CD4-positive, alpha-beta T cell treated with Interferon alpha-2 for 1 hour (primary cell): ENCODE measurements at regions not wholly inside any gene's neighbourhood (a gene's known extent, or its start where the extent isn't known, plus 50 kb on each side); places are given as distances from the start of the nearest gene placed in this dataset.
"Not testable (repeated sequence)": the region's sequence is repeated elsewhere in the genome, so short reads cannot be mapped to it uniquely, and the experiment has no call there.

ENCODE experiments used
- DNase-seq, 2 donors: peaks; one replicate each; pipeline ENCODE4 v3.0.0-alpha.2; 2020 to 2022

DNA sequence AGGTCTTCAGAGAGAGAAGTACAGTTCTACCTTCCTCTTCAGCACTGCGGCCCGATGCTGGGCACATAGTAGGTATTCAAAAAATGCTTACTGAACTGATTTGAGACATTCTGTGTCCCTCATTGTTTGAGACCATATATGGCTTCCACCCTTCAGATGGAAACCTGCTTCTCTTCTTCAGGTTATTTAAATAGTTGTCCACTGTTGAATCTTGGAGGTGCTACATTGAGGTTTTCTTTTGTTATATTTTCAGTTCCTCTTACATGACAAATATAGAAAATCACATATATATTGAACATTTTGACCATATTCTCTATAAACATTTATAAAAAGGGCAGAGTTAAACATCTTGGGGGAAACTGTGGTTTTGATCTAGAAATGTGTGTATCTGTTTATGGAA is 200.2 kb upstream of the LRRC3B start:
- DNase-seq: no peak

DNA sequence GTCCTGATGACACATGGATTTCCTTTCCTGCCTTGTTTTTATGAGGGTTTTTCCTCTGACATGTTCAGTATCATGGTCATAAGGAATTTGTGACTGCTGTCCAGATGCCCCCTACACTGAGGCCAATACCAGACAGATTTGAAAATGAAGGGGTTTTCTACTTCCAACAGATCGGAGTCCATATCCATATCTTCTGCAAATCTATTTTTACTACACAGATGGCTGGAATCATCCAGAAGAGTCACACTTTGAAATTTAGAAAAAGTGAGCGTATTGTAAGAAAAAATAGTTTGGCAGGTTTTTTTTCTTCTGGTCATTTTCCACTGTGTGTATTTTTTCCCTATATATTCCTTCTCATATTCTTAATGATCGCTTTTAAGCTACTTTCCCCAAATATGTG is 197.5 kb upstream of the LRRC3B start:
- no peak for DNase-seq

DNA sequence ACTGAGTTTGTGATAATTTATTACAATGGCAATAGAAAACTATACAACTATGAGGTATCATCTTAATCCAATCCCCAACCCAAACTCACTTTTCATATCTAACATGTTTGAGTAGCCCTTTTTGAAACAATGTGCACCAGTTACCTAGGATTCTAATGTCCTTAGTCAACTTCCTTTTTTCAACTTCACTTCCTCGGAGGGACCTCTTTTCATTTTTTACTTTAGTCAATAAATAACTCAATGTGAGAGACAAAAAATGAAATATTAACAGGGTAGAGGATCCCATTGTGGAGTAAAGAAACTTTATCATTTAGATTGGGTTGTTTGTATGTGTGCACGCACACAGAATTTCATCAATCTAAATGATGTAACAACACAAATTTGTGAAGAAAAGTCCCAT is 193.6 kb upstream of the LRRC3B start:
- DNase-seq: no peak

DNA sequence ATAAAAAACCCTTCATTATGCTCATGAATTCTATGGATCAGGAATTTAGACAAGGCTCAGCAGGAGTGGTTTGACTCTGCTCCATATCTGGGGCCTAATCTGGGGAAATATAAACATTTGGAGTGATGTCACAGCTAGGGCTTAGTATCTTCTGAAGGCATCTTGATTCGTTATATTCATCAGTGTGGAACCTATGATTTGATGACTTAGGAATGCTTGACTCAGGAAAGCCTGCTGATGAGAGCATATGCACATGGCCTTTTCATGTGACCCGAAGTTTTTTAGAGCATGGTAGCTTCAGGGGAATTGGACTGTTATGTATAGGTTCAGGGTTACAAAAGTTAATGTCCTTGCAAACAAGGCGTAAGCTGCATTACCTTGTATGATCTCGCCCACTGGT is 184.9 kb upstream of the LRRC3B start:
- DNase-seq: no peak

DNA sequence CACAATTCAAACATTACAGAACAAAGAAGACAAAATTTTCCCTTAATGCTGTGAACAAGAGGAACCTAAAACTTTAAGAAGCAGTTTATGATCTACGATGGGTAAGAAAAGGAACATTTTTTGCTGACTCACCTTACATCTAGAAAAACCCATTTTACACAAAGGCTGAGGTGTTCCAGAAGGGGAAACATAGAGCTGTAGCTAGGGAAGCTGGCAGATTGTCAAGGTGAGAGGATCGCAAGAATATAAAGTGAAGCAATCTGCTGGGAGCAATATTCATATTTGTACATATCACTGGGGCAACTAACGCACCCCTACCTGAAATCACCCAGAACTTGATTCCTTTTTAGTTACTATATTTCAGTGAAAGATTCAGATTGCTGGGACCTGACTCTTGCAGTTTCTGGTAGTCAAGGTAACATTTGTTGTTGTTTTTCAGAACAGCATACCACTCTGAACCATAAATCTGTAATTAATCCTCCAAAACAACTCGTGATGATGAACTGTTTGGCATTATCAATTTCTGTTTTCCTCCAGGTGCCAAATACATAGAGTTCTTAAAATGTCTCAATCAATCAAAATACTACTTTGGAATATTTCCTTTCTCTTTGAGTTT is 184.1 kb upstream of the LRRC3B start:
- DNase-seq: no peak

DNA sequence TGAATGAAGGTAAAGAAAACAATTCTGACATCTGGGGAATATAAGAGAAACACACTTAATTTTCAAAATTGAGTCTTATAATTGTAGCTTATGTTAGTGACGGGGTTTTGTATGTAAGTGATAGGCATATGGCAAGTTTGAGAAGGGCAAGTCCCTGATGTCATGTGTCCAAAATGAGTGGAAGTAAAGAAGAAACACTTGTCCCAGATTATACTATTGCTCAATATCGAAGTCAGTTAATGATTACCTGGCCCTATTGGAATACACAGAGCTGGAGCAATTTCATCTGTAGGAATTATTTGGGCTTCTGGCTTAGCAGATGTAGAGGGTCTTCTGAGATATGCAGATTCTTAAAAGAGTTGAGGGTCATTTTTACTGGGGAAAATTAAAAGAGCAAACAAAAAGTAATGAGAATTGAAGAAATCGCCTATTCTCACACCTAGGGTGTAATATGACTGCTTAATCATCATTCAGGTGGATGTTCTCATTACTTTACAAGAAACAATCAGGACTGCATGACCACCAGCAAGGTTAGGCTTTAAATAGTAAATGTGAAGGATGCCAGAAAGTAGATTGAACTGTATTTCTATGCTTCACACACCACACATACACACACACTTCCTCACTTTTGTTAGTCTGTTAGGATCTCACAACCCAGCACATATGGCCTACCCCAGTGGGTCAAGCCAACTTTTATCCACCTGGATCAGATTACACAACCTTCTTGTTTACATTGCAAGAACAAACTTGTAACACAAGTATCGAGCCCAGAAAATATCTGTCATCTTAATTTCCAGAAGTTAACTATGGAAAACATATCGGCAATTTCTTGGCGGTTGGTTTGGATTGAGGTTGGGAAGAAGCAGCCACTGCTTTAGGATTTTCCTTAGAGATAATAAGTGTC is 183.3 kb upstream of the LRRC3B start:
- no peak for DNase-seq

DNA sequence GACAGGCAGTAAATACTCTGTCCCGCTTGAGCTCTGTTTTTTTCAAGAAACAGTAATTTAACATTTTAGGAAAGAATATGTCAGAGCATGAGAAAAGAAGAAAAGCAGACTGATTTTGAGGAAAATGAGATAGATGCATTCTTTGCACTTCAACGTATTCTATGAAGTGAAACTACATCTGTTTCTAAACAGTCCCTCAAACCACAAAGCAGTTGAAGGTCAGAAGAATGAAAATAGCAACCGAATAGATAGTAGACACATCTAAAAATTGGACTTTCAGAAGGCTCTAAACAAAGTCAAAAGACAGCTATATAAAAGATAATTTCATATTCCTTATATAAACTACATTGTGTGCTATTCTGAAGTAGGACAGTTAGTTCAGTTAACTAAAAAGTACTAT is 172.6 kb upstream of the LRRC3B start:
- no peak for DNase-seq

DNA sequence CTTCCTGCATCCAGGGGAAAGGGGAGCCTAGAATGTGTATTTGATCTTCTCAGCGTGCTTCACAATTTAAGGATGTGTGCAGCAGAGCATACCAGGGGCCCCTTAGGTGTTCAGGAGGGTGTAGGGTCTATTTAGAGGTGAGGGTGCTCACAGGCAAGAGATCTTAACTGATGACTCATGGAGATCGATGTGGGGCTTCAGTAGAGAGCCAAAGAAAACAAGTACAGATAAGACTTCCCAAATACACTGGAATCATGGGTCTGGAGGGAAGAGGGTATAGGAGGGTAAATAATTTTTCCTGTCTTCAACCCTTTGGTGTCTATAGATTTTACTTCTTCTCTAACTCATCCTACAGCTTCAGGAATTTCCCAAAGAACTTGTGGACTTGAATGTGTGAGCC is 170.2 kb upstream of the LRRC3B start:
- DNase-seq: no peak

DNA sequence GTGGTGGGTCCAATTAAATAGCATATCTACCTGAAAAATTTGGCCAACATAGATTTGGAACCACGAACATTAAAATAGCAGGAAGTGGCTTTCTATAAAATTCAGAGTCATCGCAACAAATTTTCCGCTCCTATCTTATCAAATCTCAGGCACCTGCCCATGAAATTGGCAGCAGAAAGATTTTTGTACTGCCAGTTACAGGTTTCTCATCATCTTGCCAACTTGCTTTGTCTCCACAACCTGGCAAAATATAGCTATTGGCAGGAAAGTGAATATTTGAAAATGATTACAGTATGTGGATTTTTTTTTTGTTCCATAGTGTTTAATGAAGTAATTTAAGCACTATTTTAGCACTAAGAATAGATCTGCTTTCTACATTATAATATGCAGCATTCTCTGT is 161.6 kb upstream of the LRRC3B start:
- DNase-seq: no peak

DNA sequence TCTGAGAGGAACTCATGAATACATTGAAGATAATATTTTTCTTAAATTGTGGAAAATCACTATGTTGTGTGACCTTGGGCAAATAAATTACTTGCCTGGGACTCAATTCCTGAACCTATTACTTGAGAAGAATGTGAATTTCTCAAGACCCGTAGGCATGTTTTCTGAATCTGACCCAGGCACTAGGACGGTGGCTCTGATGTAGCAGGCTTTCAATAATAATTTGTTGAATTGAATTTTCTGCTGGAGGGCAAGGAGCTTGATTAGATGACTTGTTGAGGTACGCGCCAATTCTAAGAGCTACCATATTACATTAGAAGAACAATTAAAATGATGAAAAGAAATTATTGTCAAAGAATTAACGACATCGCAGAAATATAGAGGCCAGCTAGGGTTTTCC is 150.2 kb upstream of the LRRC3B start:
- no peak for DNase-seq

DNA sequence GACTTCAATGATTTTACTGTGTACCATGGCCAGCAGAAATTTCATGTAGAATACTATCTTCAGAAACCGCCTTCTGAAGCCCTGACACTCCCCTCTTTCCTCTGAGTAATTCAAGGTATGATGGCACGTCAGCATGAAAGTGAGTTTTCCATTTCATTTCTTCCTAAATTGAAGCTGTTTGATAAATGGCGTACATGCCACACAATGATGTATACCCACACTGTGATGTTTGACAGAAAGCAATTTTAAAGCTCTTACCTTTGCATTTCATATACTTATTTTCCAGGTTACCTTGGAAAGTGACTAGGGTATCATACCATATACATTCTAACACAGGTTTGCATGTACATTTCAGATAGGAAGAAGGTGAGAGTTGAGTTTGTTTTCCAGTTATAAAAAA is 147.9 kb upstream of the LRRC3B start:
- DNase-seq: no peak

DNA sequence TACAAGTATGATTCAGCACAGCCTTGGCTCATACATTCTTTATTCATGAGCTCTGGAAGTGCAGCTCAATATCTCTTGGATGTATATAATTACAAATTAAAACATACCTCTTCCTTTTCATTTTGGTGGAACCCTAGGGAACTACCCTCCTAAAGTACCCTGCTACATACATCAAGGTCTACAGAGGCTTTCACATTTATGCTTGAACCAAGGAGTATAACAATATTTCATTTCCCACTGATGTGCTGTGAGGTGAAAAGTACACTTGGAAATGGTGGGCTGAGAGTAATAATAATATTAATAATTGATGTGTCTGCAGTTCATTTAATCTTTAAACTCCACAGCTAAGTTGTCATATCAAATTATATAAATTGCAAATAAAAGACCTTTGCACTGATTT is 142.2 kb upstream of the LRRC3B start:
- no peak for DNase-seq

DNA sequence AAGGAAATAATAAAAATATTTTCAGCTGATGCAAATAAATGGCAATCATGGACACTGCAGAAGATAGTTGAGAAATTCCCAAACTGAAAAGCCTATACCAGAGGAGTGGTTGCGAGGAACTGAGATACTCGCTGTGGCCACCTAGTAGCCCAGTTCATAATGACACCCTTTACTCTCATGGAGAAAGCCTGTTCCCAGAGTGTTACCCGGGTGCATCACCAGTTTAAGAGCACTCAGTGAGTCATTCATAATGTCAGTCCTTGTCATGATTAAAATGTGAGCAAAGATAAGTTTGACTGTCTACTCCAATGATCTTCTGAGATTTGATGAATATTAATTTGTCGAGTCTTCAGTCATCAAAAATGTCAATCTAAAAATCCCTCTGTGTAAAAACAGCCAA is 138.4 kb upstream of the LRRC3B start:
- DNase-seq: no peak

DNA sequence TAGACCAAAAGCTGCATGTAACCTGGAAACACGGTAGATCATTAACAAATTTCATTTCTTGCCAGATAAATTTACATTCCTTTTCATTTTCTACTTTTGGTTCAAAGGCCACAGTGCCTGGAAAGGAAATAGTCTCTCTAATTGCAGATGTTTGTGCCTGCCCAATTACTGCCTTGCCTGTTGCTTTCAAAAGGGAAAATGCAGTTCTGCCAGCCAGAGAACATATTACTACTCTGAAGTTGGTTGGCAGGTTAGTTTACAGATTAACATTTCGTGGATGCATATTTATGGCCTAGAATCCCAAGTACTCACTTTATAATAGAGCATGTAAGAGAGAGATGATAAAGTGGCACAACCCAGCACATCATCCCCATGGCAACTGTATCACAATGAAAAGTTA is 124.3 kb upstream of the LRRC3B start:
- DNase-seq: no peak

DNA sequence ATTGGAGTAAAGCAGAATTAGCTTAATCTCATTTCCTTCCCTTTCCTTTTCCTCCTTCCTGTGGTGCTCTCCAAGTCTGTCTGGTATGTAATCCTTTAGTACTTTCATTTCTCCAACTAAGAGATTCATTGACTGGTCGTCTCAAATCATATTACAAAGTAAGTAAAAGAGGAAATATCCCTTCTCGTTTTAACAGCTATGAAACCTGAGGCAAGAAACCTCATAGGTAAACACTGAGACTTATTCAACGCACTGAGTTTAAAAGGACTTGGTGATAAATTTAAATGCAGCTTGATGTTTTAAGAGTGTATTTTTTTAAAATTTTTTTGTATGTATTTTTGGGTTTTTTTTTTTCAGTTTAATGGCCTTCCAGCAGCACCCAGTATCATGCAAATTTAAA is 117.2 kb upstream of the LRRC3B start:
- DNase-seq: no peak

DNA sequence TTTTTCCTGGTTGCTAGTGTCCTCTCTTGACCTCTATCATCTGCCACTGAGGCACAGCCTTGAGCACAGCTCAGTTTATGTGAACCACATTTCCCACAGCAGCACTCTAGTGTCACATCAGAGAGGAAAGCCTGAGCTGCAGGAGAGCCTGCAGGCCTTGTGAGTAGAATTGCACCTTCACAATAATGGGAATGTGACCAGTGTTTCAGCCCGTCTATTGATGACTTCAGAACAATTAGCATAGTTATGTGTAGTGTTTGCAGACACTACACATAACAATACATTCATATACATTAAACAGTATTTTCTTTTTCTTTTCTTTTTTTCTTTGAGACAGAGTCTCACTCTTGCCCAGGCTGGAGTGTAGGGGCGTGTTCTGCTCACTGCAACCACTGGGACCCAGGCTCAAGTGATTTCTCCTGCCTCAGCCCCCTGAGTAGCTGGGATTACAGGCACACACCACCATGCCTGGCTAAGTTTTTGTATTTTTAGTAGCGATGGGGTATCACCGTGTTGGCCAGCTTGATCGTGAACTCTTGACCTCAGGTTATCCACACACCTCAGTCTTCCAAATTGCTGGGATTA is 108.0 kb upstream of the LRRC3B start:
- DNase-seq: not testable (repeated sequence)

DNA sequence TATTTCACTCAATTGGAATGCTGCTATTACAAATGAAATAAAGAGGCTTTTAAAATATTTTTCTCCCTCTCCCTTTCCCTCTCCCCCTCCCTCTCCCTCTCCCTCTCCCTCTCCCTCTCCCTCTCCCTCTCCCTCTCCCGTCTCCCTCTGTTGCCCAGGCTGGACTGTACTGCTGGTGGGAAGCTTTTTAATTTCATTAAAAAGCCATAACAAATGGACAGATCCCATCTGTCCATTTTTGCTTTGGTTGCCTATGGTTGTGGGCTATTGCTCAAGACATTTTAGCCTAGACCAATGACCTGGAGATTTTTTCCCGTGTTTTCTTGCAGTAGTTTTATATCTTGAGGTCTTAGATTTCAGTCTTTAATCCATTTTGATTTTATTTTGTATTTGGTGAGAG is 107.2 kb upstream of the LRRC3B start:
- DNase-seq: no peak

DNA sequence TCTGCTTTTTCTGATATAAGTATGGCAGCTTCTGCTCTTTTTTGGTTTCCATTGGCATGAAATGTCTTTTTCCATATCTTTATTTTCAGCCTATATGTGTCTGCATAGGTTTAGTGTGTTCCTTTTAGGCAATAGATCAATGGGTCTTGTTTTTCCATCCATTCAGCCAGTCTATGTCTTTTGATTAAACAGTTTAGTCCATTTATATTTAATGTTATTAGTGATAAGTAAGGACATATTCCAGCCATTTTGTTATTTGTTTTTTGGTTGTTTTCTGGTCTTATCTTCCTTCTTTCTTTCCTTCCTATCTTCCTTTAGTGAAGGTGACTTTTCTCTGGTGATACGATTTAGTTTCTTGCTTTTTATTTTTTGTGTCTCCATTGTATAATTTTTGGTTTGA is 101.3 kb upstream of the LRRC3B start:
- DNase-seq: no peak

DNA sequence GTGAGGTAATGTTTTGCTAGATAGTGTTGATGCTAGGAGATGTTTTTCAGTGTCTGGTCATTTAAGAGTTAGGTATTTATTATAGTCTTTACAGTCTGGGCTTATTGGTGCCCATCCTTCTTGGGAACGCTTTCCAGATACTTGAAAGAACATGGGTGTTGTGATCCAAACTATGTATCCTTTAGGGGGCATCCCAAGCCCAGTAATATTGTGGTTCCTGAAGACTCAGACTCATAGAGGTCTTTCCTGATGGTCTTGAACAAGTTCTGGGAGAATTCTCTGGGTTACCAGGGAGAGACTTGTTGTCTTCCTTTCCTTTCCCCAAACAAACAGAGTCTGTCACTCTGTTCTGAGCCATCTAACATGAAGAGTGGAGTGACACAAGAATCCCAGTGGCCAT is 99.7 kb upstream of the LRRC3B start:
- DNase-seq: no peak

DNA sequence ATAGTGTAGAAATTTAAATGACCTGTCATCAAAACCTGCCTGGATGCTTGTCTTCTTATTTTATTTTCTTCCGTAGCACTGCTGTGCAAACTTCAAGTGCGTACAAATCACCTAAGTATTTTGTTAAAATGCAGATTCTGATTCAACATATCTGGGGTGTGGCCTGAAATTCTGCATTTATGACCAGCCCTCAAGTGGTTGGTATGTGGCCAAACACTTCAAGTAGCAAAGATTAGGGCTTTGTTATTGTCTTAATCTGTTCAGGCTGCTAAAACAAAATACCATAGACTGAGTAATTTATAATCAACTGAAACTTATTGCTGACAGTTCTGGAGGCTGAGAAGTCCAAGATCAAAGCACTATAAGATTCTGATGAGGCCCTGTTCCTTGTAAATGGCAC is 97.6 kb upstream of the LRRC3B start:
- DNase-seq: no peak

DNA sequence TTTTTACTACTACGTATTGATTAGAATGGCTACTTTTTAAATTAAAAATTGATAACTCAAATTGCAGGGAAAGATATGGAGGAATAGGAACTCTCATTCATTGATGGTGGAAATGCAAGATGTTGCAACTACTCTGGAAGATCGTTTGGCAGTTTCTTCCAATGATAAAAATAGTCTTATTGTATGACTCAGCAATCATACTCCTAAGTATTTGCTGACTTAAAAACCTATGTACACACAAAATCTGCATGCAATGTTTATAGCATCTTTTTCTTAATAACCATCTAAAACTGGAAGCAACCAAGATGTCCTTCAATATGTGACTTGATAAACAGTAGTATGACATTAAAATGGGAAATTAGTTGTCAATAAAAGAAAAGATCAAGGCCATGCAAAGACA is 87.4 kb upstream of the LRRC3B start:
- DNase-seq: no peak

DNA sequence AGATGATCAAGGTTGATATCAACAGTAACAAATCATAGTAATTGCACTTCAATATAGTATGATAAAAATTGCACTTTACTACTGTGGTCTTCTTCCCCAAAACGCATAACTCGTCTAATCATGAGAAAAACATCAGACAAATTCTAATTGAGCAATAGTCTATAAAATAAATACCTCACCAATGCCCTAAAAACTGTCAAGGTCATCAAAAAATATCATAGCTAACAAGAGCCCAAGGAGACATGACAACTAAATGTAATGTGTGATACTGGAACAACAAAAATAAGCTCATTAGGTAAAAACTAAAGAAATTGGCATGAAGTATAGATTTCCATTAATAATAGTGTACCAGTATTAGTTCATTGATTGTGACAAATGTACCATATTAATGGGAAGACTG is 85.6 kb upstream of the LRRC3B start:
- no peak for DNase-seq

DNA sequence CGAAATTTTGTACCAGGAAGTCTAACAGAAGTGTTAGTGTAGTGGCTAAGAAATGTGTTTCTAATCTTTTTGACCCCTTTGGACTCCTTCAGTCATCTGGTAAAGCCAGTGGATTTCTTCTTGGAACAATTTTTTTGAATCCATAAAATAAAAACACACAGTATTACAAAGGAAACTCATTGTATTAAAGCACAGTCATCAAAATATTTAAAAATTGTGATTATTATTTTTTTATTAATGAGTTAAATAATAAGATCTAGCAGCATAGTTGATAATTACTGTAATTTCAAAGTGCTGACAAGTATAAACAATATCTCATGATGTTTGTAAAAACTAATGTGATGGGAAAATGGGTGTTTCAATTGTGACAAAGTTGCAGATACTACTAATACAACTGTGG is 72.2 kb upstream of the LRRC3B start:
- no peak for DNase-seq

DNA sequence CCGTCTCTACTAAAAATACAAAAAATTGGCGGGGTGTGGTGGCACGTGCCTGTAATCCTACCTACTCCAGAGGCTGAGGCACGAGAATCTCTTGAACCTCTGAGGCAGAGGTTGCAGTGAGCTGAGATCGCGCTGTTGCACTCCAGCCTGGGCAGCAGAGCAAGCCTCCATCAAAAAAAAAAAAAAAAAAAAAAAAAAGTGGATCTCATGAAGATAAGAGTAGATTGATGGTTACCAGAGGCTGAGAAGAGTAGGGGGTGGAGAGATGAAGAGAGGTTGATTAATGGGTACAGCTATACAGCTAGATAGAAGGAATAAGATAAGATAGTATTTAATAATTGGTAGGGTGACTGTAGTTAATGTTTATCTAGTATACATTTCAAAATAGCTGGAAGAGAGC is 65.9 kb upstream of the LRRC3B start:
- DNase-seq: no peak

DNA sequence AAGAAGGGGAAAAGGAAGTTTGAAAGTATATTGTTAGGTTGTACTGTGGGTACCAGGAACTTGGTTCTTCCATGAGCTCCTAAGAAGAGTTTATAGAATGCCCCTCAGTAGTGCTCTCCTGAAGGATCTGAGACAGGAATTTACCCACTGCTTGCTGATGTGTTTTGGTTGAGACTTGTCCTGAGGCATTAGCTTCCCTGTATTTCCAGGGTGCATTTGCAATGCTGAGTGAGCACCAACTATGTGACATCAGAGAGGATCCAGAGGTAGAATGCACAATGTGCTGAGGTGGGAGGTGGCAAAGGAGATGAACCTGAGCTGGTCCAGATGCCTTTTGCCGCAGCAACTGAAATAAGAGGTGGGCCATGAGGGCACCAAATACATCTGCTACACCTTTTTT is 64.3 kb upstream of the LRRC3B start:
- DNase-seq: no peak
